ENCODE measurements at regions not wholly inside any gene's neighbourhood (a gene's known extent, or its start where the extent isn't known, plus 50 kb on each side); places are given as distances from the start of the nearest gene placed in this dataset.

GRCh38 chr2:66240286-66240685 is 194.6 kb upstream of the MEIS1 start:
- TF ChIP-seq, protein P1, sequence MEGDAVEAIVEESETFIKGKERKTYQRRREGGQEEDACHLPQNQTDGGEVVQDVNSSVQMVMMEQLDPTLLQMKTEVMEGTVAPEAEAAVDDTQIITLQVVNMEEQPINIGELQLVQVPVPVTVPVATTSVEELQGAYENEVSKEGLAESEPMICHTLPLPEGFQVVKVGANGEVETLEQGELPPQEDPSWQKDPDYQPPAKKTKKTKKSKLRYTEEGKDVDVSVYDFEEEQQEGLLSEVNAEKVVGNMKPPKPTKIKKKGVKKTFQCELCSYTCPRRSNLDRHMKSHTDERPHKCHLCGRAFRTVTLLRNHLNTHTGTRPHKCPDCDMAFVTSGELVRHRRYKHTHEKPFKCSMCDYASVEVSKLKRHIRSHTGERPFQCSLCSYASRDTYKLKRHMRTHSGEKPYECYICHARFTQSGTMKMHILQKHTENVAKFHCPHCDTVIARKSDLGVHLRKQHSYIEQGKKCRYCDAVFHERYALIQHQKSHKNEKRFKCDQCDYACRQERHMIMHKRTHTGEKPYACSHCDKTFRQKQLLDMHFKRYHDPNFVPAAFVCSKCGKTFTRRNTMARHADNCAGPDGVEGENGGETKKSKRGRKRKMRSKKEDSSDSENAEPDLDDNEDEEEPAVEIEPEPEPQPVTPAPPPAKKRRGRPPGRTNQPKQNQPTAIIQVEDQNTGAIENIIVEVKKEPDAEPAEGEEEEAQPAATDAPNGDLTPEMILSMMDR (IDR thresholded peaks at IDR 0.05; ENCODE audit: control extremely low read depth in 1 of 3, insufficient read depth in 1 of 3, low read depth in 1 of 3, low read length in 3 of 3) = no peak
- TF ChIP-seq POLR2A (IDR thresholded peaks at IDR 0.05; ENCODE audit: control extremely low read depth in 1 of 2, low read depth in 2 of 2, low read length in 2 of 2) (no peak), EZH2 (IDR thresholded peaks at IDR 0.05; ENCODE audit: low read depth, low read length, severe bottlenecking) (no peak), KDM5A (IDR thresholded peaks at IDR 0.05; ENCODE audit: low read length) (no peak), MAX (IDR thresholded peaks at IDR 0.05) (no peak), SUZ12 (IDR thresholded peaks at IDR 0.05; ENCODE audit: low read length) (no peak)
